Thyroid gland (tissue), 4 donors: ENCODE measurements at regions not wholly inside any gene's neighbourhood (a gene's known extent, or its start where the extent isn't known, plus 50 kb on each side); places are given as distances from the start of the nearest gene placed in this dataset.

ENCODE experiments used
- CTCF ChIP-seq, 6 experiments: fragments of 200-600 bp in 3 of 6; fragments of 450-650 bp in 3 of 6; sonication (generic) in 3 of 6; IDR thresholded peaks; one replicate each; pipeline ENCODE4 v1.5.1; 2016 to 2019; ENCODE audit warnings: antibody characterized with exemption in 6 of 6, mild to moderate bottlenecking in 2 of 6, inconsistent platforms in 1 of 6, moderate library complexity in 1 of 6
- POLR2A ChIP-seq, 2 donors: fragments of 450-650 bp; IDR thresholded peaks; one replicate each; pipeline ENCODE4 v1.6.1; 2017; ENCODE audit warnings: antibody characterized with exemption in 2 of 2, mild to moderate bottlenecking in 2 of 2, moderate library complexity in 1 of 2

DNA sequence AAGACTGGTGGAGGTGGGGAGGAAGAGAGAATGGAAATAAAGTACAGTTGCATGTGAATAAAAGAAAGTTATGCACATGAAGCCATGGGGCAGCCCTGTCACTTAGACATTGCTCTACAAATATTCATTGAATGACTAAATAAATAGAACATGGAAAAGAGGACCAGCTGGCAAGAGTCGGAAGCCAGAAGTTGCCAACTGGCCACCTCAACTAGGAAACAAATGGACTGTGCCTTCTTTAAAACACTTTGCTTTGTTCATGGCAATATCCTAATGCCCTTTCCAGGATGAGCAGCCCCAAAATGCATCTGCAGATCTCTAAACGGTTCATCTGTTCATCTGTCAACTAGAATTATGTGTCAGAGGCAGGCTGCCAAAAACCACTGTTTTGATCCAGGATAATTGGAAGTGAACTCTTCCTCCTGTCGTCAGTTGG, 157.3 kb downstream of the NOC3L start:
- TF ChIP-seq CTCF (IDR thresholded peaks at IDR 0.05) (no peak), POLR2A (IDR thresholded peaks at IDR 0.05) (no peak)
